ENCODE measurements at regions not wholly inside any gene's neighbourhood (a gene's known extent, or its start where the extent isn't known, plus 50 kb on each side); places are given as distances from the start of the nearest gene placed in this dataset.

DNA sequence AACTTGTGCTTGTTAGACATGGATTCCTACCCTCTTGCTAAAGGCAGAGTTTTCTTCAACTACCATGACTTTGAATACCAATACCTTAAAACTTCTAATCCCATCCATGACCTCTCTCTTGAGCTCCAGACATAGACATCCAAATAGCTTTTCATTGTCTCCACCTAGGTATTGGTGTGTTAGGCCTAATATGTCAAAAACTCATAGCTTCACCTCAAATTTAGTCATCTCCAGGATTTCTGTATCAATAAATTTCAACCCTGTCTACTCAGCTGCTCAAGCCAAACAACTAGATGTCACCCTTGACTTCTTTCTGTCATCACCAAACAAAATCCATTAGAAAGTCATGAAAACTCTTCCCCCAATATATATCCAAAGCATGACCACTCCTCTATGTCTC is 617.7 kb upstream of the GRIA3 start:
- no peak for DNase-seq (ENCODE audit: low spot score, unreplicated experiment)
- no peak overlapping the region for H3K27ac Mint-ChIP-seq
- no peaks in the 10 kb centered on the region for H3K36me3 Mint-ChIP-seq (ENCODE audit: insufficient read depth)
- H3K4me3 Mint-ChIP-seq (ENCODE audit: low read depth): no peak overlapping the region
- no peaks in the 10 kb centered on the region for H3K27me3 Mint-ChIP-seq
- TF ChIP-seq, protein P1, sequence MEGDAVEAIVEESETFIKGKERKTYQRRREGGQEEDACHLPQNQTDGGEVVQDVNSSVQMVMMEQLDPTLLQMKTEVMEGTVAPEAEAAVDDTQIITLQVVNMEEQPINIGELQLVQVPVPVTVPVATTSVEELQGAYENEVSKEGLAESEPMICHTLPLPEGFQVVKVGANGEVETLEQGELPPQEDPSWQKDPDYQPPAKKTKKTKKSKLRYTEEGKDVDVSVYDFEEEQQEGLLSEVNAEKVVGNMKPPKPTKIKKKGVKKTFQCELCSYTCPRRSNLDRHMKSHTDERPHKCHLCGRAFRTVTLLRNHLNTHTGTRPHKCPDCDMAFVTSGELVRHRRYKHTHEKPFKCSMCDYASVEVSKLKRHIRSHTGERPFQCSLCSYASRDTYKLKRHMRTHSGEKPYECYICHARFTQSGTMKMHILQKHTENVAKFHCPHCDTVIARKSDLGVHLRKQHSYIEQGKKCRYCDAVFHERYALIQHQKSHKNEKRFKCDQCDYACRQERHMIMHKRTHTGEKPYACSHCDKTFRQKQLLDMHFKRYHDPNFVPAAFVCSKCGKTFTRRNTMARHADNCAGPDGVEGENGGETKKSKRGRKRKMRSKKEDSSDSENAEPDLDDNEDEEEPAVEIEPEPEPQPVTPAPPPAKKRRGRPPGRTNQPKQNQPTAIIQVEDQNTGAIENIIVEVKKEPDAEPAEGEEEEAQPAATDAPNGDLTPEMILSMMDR (IDR thresholded peaks at IDR 0.05; ENCODE audit: unreplicated experiment): no peak
- H3K4me1 Mint-ChIP-seq (ENCODE audit: low read depth): no peaks in the 10 kb centered on the region
- H3K9me3 Mint-ChIP-seq (ENCODE audit: low read depth): peaks cover 41% of the 10 kb centered on the region

DNA sequence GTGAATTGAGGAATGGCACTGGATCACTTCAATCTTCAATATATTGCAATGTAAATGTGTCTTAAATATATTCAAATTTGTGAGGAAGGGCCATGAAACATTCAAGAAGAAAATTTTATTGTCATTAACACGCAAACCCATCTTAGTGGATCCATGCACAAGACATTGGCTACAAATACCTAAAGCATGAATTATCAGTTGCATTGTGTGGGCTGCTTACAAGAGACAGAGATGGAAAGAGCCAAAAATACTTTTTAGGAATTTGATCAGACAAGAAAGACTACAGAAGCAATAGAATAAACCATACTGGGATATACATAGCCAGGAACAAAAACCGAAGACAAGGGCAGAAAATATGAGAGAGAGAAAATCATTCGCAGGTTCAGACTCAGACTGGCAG is 616.2 kb upstream of the GRIA3 start:
- TF ChIP-seq, protein P1 (IDR thresholded peaks at IDR 0.05; ENCODE audit: unreplicated experiment): no peak
- no peak for DNase-seq (ENCODE audit: low spot score, unreplicated experiment)
- Mint-ChIP-seq H3K27ac (no peak overlapping the region), H3K9me3 (ENCODE audit: low read depth) (peaks cover 42% of the 10 kb centered on the region), H3K36me3 (ENCODE audit: insufficient read depth) (no peaks in the 10 kb centered on the region), H3K27me3 (no peaks in the 10 kb centered on the region), H3K4me3 (ENCODE audit: low read depth) (no peak overlapping the region), H3K4me1 (ENCODE audit: low read depth) (no peaks in the 10 kb centered on the region)

DNA sequence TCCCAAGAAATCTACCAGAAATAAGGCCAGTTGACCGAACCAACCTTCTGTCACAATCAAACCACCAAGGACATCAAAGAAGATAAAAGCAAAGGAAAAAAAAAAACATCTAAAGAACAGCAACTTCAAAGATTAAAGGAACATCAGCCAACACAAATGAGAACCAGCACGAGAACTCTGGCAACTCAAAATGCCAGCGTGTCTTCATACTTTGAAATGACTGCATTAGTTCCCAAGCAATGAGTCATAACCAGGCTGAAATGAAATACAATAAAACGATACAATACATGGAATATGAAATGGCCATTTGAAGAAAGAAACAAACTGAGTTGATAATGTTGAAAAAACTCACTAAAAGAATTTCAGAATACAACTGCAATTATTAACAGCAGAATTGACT is 611.6 kb upstream of the GRIA3 start:
- Mint-ChIP-seq H3K36me3 (ENCODE audit: insufficient read depth) (no peaks in the 10 kb centered on the region), H3K27me3 (no peaks in the 10 kb centered on the region), H3K4me1 (ENCODE audit: low read depth) (no peaks in the 10 kb centered on the region), H3K27ac (no peak overlapping the region), H3K4me3 (ENCODE audit: low read depth) (no peak overlapping the region), H3K9me3 (ENCODE audit: low read depth) (peaks cover 33% of the 10 kb centered on the region)
- TF ChIP-seq, protein P1 (IDR thresholded peaks at IDR 0.05; ENCODE audit: unreplicated experiment): no peak
- DNase-seq (ENCODE audit: low spot score, unreplicated experiment): no peak

DNA sequence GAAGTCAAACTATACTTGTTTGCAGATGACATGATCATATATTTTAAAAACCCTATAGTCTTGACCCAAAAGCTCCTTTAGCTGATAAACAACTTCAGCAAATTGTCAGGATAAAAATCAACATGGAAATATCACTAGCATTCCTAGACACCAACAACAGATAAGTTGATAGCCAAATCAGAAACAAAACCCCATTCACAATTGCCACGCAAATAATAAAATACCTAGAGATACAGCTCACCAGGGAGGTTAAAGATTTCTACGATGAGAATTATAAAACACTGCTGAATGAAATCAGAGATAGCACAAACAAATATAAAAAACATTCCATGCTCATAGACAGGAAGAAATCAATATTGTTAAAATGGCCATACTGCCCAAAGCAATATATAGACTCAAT is 605.0 kb upstream of the GRIA3 start:
- Mint-ChIP-seq H3K9me3 (ENCODE audit: low read depth) (peaks cover 28% of the 10 kb centered on the region), H3K4me1 (ENCODE audit: low read depth) (no peaks in the 10 kb centered on the region), H3K36me3 (ENCODE audit: insufficient read depth) (no peaks in the 10 kb centered on the region), H3K27me3 (no peaks in the 10 kb centered on the region), H3K27ac (no peak overlapping the region), H3K4me3 (ENCODE audit: low read depth) (no peak overlapping the region)
- TF ChIP-seq, protein P1 (IDR thresholded peaks at IDR 0.05; ENCODE audit: unreplicated experiment): no peak
- DNase-seq (ENCODE audit: low spot score, unreplicated experiment): no peak

DNA sequence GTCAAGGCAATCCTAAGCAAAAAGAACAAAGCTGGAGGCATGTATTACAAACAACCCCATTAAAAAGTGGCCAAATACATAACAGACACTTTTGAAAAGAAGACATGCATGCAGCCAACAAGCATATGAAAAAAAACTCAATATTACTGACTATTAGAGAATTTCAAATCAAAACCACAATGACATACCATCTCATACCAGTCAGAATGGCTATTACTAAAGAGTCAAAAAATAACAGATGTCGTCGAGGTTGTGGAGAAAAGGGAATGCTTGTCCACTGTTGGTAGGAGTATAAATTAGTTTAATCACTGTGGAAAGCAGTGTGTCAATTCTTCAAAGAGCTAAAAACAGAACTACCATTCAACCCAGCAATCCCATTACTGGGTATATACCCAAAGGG is 604.6 kb upstream of the GRIA3 start:
- Mint-ChIP-seq H3K9me3 (ENCODE audit: low read depth) (peaks cover 30% of the 10 kb centered on the region), H3K27me3 (no peaks in the 10 kb centered on the region), H3K36me3 (ENCODE audit: insufficient read depth) (no peaks in the 10 kb centered on the region), H3K4me3 (ENCODE audit: low read depth) (no peak overlapping the region), H3K4me1 (ENCODE audit: low read depth) (no peaks in the 10 kb centered on the region), H3K27ac (no peak overlapping the region)
- TF ChIP-seq, protein P1 (IDR thresholded peaks at IDR 0.05; ENCODE audit: unreplicated experiment): no peak
- no peak for DNase-seq (ENCODE audit: low spot score, unreplicated experiment)

All from progenitor cell of endocrine pancreas (in vitro differentiated cells).